Activated CD4-positive, alpha-beta memory T cell treated with anti-CD3 and anti-CD28 coated beads for 36 hours (primary cell): ENCODE measurements at regions not wholly inside any gene's neighbourhood (a gene's known extent, or its start where the extent isn't known, plus 50 kb on each side); places are given as distances from the start of the nearest gene placed in this dataset.

ENCODE experiments used
- CTCF ChIA-PET: fragments of 350-600 bp; sonication (Branson Sonifier 250); formaldehyde crosslinking; loops from one replicate; lab custom pipeline; 2021; ENCODE audit warnings: antibody characterized with exemption, inconsistent platforms; lab: Charles Lee
- POLR2A ChIA-PET: fragments of 350-600 bp; sonication (Branson Sonifier 250); formaldehyde crosslinking; loops from one replicate; lab custom pipeline; 2021; ENCODE audit warnings: antibody characterized with exemption; lab: Charles Lee
- DNase-seq: peaks from one replicate; pipeline ENCODE4 v3.0.0-alpha.2; 2020
- H3K27ac Mint-ChIP-seq: one replicate; pipeline ENCODE4 v1.8.0; 2021; ENCODE audit warnings: mixed read lengths
- H3K27me3 Mint-ChIP-seq: one replicate; pipeline ENCODE4 v1.8.0; 2021; ENCODE audit warnings: mixed read lengths
- H3K36me3 Mint-ChIP-seq: one replicate; pipeline ENCODE4 v1.8.0; 2021; ENCODE audit warnings: mixed read lengths
- H3K4me1 Mint-ChIP-seq: one replicate; pipeline ENCODE4 v1.8.0; 2021; ENCODE audit warnings: low read depth, mixed read lengths
- H3K4me3 Mint-ChIP-seq: one replicate; pipeline ENCODE4 v1.8.0; 2021; ENCODE audit warnings: mild to moderate bottlenecking, mixed read lengths
- H3K9me3 Mint-ChIP-seq: one replicate; pipeline ENCODE4 v1.8.0; 2021; ENCODE audit warnings: mixed read lengths
- intact Hi-C: fragments of 100-400 bp; cut with micrococcal nuclease; formaldehyde crosslinking; loops from one replicate; pipeline ENCODE4 v1.15.1; 2023

DNA sequence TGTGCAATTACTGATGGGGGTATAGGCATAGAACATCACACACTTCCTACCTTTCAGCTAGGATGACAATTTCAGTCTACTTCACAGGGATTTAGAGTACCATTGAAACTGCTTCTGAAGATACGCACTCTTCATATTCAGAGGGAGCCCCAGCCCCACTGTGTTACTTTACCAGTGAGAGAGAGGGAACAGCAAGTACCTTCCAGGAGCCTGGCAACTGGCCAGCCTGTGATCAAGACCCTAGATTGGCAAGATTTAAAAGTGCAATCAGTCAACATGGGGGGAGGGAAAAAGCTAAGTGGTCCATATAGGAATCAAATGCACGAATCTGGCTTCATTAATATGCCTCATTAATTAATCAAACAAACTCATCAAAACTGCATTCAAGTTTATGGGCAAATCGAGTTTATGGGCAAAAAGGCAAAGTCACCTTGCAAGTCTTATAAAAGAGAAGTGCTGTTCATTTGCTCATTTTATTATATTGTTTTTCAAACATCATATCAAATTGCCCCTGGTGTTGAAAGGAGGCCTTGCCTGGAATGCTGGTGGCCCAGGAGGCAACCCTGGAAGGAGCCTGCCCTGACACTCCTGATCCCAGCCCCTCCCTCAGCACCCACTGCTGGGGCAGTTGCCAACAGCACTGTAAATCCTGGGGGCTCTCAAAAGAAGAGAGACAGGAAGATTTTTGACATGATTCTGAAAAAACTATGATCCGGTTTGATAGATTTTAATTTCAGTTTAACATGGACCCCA lies 184.9 kb upstream of the DPT start:
- Mint-ChIP-seq H3K27ac (no peak overlapping the region), H3K4me1 (no peaks in the 10 kb centered on the region), H3K9me3 (no peaks in the 10 kb centered on the region), H3K36me3 (no peaks in the 10 kb centered on the region), H3K27me3 (peaks cover 7% of the 10 kb centered on the region), H3K4me3 (no peak overlapping the region)
- POLR2A ChIA-PET, result no interaction called here
- intact Hi-C loops, result no loop called here
- CTCF ChIA-PET, result no interaction called here
- DNase-seq, result no peak

GRCh38 chr1:168917309-168917708 lies 188.3 kb upstream of the DPT start:
- CTCF ChIA-PET, result no interaction called here
- H3K36me3 Mint-ChIP-seq, result no peaks in the 10 kb centered on the region
- H3K4me1 Mint-ChIP-seq, result peaks cover 7% of the 10 kb centered on the region
- POLR2A ChIA-PET, result no interaction called here
- no peak for DNase-seq
- no peak overlapping the region for H3K27ac Mint-ChIP-seq
- H3K27me3 Mint-ChIP-seq, result peaks cover 4% of the 10 kb centered on the region
- intact Hi-C loops, result no loop called here
- H3K9me3 Mint-ChIP-seq, result no peaks in the 10 kb centered on the region
- H3K4me3 Mint-ChIP-seq, result no peak overlapping the region

- POLR2A ChIA-PET, result no interaction called here
- CTCF ChIA-PET, result no interaction called here
- Mint-ChIP-seq H3K4me1 (peaks cover 7% of the 10 kb centered on the region), H3K36me3 (no peaks in the 10 kb centered on the region), H3K4me3 (no peak overlapping the region), H3K27ac (no peak overlapping the region), H3K9me3 (no peaks in the 10 kb centered on the region), H3K27me3 (peaks cover 4% of the 10 kb centered on the region)
- no peak for DNase-seq
- intact Hi-C loops, result no loop called here
Measured at GRCh38 chr1:168917796-168918195, 188.7 kb upstream of the ATP1B1 start.

DNA sequence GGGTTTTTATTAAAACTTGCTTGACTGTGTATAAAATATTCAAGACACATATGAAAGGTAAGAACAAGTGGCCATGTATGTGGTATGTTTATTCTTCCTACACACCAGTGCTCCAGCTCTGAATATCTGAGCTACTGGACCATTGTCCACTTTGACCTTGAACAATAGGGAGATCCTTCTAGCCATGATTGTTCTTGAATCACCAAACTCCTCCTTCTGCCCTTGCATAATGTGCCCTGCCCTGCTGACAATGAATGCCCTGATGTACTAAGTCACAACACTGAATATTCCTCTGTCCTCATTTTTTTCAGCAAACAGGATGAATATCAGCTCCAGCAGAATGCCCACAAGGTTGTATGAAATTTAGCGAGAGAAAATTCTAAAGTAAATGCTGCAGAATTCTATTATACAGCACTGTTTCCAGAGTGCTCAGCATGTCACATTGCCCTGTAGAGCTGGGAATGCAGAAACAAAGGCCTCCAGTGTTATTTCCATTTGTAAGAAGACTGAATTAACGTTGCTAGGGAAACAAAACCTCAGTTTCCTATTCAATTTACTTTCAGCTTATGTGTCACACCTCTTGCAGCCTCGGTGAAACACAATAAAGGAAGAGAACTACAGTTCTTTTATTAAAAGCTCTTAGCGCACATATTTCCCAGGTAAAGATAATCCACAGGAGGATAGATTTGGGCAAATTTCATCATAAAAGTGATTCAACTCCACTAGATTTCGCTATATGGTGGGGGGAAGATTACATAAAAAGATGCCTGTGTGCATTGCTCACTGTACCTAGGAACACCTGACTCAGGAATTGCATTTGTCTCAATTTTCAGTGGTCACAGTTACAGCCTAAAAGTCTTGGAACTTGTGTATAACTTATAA lies 187.4 kb upstream of the ATP1B1 start:
- POLR2A ChIA-PET, result no interaction called here
- Mint-ChIP-seq H3K9me3 (no peaks in the 10 kb centered on the region), H3K36me3 (no peaks in the 10 kb centered on the region)

DNA sequence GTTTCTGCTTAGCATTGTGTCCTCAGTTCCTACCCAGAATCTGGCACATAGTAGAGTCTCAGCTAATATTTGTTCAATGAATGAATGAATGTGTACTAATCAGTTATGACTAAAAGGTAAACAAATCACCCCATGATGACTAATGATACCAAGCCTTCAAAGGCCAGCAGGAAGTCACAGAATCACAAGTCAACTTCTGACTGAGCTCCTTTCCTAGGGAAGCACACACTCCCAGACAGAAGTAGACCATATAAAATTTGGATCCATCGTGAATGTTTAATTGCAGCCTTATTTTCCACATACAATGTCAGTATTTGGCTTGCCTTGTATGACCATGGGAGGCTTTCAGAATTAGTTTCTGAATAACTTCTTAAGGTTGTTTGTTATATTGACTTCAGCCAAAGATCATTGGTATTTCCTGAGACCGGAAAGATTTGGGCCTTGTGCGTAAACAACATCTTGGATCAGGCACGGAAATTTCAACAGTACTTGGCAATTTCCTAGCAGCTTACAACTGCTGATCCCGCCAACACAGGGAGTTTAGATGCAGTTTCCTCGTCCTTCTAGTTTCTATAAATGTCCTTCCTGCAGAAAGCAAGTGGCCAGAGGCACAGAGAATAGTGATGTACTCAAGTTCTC lies 185.9 kb upstream of the ATP1B1 start:
- H3K4me3 Mint-ChIP-seq, result no peak overlapping the region
- DNase-seq, result no peak
- peaks cover 7% of the 10 kb centered on the region for H3K4me1 Mint-ChIP-seq
- H3K27me3 Mint-ChIP-seq, result peaks cover 6% of the 10 kb centered on the region
- H3K36me3 Mint-ChIP-seq, result no peaks in the 10 kb centered on the region
- no peak overlapping the region for H3K27ac Mint-ChIP-seq
- H3K9me3 Mint-ChIP-seq, result no peaks in the 10 kb centered on the region
- ChIA-PET CTCF (no interaction called here), POLR2A (no interaction called here)
- intact Hi-C loops, result no loop called here

More for the DNA sequence above, 187.4 kb upstream of the ATP1B1 start:
- H3K4me3 Mint-ChIP-seq, result no peak overlapping the region
- peaks cover 4% of the 10 kb centered on the region for H3K27me3 Mint-ChIP-seq
- intact Hi-C loops, result no loop called here
- CTCF ChIA-PET, result no interaction called here
- peaks cover 7% of the 10 kb centered on the region for H3K4me1 Mint-ChIP-seq
- no peak overlapping the region for H3K27ac Mint-ChIP-seq
- DNase-seq, result no peak

GRCh38 chr1:168921629-168922028 lies 184.9 kb upstream of the ATP1B1 start:
- DNase-seq, result no peak
- POLR2A ChIA-PET, result no interaction called here
- CTCF ChIA-PET, result no interaction called here
- no peaks in the 10 kb centered on the region for H3K36me3 Mint-ChIP-seq
- intact Hi-C loops, result no loop called here
- H3K4me1 Mint-ChIP-seq, result peaks cover 7% of the 10 kb centered on the region
- H3K4me3 Mint-ChIP-seq, result no peak overlapping the region
- peaks cover 10% of the 10 kb centered on the region for H3K27me3 Mint-ChIP-seq
- no peaks in the 10 kb centered on the region for H3K9me3 Mint-ChIP-seq
- no peak overlapping the region for H3K27ac Mint-ChIP-seq

DNA sequence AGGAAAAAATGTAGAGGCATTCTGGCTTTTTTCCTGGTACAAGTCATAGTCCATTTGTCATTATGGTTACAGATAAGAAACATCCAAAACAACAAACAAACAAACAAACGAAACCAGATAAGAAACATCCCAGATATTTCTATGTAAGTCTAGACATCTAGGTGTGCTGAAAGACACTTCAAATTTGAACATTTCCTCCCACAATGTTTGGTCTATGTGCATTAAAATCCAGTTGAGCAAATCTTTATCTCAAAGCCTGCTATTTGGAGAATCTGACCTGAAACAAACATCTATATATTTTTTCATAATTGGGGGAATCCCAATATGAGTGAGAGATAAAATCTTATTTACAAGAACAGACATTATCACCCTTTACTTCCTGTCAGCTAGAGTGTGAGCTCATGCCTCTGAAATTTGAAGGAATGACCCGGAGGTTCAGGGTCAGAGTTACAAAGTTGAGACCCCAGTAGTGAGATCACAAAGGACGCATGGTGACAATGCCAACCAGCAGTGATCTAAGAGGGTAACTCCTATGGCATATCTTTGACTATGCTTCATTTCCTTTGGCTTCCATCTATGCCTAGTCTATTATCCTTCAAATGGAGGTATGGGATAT lies 182.9 kb upstream of the ATP1B1 start:
- Mint-ChIP-seq H3K27me3 (peaks cover 9% of the 10 kb centered on the region), H3K36me3 (no peaks in the 10 kb centered on the region), H3K4me1 (peaks cover 7% of the 10 kb centered on the region), H3K9me3 (no peaks in the 10 kb centered on the region), H3K4me3 (no peak overlapping the region), H3K27ac (no peak overlapping the region)
- ChIA-PET CTCF (no interaction called here), POLR2A (no interaction called here)
- DNase-seq, result no peak
- intact Hi-C loops, result no loop called here

DNA sequence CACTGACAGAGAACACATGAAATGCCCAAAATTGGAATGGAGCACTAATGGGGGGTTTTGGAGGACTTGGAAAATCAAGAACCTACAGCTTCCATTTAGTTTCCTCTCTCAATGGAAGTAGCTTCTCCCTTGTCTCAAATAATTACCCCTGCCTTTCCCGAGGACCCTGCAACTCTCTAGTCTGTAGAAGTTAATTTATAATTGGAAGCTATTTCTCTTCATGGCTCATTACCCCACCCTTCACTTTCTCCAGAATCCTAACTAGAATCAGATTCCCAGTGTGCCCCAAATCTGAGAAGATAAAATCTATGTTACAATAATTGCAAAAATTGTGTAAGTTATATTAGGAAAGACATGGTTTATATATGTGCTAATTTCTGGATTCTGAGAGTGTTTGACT lies 181.5 kb upstream of the ATP1B1 start:
- Mint-ChIP-seq H3K4me3 (no peak overlapping the region), H3K9me3 (no peaks in the 10 kb centered on the region)
- POLR2A ChIA-PET, result no interaction called here

GRCh38 chr1:168926236-168926635 lies 180.3 kb upstream of the ATP1B1 start:
- peaks cover 7% of the 10 kb centered on the region for H3K4me1 Mint-ChIP-seq
- H3K27ac Mint-ChIP-seq, result no peak overlapping the region
- no peak for DNase-seq
- H3K4me3 Mint-ChIP-seq, result no peak overlapping the region
- CTCF ChIA-PET, result no interaction called here
- POLR2A ChIA-PET, result no interaction called here
- intact Hi-C loops, result no loop called here
- H3K36me3 Mint-ChIP-seq, result no peaks in the 10 kb centered on the region
- H3K9me3 Mint-ChIP-seq, result no peaks in the 10 kb centered on the region
- H3K27me3 Mint-ChIP-seq, result peaks cover 11% of the 10 kb centered on the region

More for the DNA sequence above, 181.5 kb upstream of the ATP1B1 start:
- CTCF ChIA-PET, result no interaction called here
- no peak overlapping the region for H3K27ac Mint-ChIP-seq
- no peaks in the 10 kb centered on the region for H3K36me3 Mint-ChIP-seq
- peaks cover 11% of the 10 kb centered on the region for H3K27me3 Mint-ChIP-seq
- DNase-seq, result no peak
- peaks cover 7% of the 10 kb centered on the region for H3K4me1 Mint-ChIP-seq
- intact Hi-C loops, result no loop called here

DNA sequence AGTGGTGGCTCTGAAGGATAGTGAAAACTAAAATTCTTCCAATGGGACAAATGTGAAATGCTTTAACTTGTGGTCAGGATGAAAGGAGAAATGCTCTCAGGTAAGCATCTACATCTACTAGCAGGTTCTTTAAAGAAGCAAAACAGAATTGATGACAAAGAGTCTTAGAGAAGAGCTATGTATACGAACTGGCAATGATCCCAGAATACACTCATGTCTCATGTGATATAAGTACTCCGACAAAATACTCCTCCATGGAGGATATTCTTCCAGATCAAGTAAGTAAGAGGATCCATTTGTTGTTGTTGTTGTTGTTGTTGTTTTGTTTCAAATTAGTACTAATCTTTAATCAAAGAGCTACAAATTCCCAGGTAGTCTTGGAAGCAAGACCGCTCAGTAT lies 174.0 kb upstream of the ATP1B1 start:
- H3K4me1 Mint-ChIP-seq, result no peaks in the 10 kb centered on the region
- CTCF ChIA-PET, result no interaction called here
- H3K4me3 Mint-ChIP-seq, result no peak overlapping the region
- intact Hi-C loops, result no loop called here
- no peaks in the 10 kb centered on the region for H3K9me3 Mint-ChIP-seq
- POLR2A ChIA-PET, result no interaction called here
- no peak for DNase-seq
- no peaks in the 10 kb centered on the region for H3K36me3 Mint-ChIP-seq
- H3K27ac Mint-ChIP-seq, result no peak overlapping the region
- H3K27me3 Mint-ChIP-seq, result peaks cover 4% of the 10 kb centered on the region

DNA sequence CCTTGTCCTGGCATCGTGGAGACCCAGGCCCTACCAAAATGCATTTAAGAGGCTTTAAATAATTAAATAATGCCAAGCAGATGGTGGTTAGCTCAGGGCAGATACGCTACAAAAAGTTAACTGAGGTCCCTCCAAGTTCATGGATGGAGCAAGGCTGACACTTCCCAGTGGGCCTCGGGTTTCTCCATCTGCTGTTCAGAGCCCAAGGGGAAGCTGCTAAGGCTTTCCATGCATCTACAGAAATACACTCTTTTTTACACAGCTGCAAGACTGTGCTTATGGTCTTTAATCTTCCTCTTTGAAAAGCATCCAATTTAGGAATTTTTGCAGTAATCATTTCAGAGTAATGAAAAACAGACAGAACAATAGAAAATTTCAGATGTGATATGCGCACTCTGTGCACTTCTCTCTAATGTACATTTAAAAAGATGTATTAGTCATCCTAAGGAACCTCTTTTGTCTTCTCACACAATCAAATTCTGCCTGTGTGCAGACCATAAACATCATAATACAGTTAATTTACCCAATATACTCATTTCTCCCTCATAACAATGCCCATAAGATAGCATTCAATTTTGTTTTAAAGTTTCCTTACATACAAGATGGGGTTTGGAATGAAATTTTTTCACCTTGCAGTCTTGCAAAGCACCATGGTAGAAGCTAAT lies 173.2 kb upstream of the ATP1B1 start:
- Mint-ChIP-seq H3K4me3 (no peak overlapping the region), H3K36me3 (no peaks in the 10 kb centered on the region), H3K9me3 (no peaks in the 10 kb centered on the region), H3K27ac (no peak overlapping the region), H3K27me3 (peaks cover 4% of the 10 kb centered on the region), H3K4me1 (no peaks in the 10 kb centered on the region)
- no peak for DNase-seq
- intact Hi-C loops, result no loop called here
- ChIA-PET CTCF (interaction anchor here (0.7 kb wide), 1 partner anchor 201 kb away, joined by 4 read pairs; no protein-coding TSS in a partner anchor), POLR2A (no interaction called here)
